H1 (cell line): ENCODE measurements at regions not wholly inside any gene's neighbourhood (a gene's known extent, or its start where the extent isn't known, plus 50 kb on each side); places are given as distances from the start of the nearest gene placed in this dataset.

Experiments used
- BRCA1 ChIP-seq: IDR thresholded peaks from 2 replicates; pipeline ENCODE4 v1.6.1; 2012; ENCODE audit warnings: low read depth, low read length, improper control_type of control experiment
- CBX5 ChIP-seq: fragments of 300-800, 300-1000 bp; sonication (generic); IDR thresholded peaks from 2 replicates; pipeline ENCODE4 v1.7.1; 2016; ENCODE audit warnings: antibody characterized with exemption, low read length, low read depth
- CTCF ChIP-seq, 3 experiments: IDR thresholded peaks; 1 replicate in 2 of 3; 2 replicates in 1 of 3; pipeline versions ENCODE4 v1.5.1 to v1.6.1; 2011; ENCODE audit warnings: low read length in 3 of 3, mild to moderate bottlenecking in 3 of 3, inconsistent platforms in 2 of 3, low read depth in 1 of 3, moderate library complexity in 1 of 3; ENCODE audit not compliant: insufficient read depth in 1 of 3; ENCODE audit errors: control extremely low read depth in 1 of 3
- JUN ChIP-seq: IDR thresholded peaks from 2 replicates; pipeline ENCODE4 v1.6.1; 2011; ENCODE audit warnings: low read depth, mild to moderate bottlenecking, improper control_type of control experiment, low read length
- POLR2A ChIP-seq, 2 experiments: IDR thresholded peaks; 1 replicate in 1 of 2; 2 replicates in 1 of 2; pipeline ENCODE4 v1.6.1; 2011; ENCODE audit warnings: low read depth in 2 of 2, low read length in 2 of 2, mild to moderate bottlenecking in 2 of 2; ENCODE audit errors: control extremely low read depth in 1 of 2
- ZNF274 ChIP-seq: IDR thresholded peaks from 2 replicates; pipeline ENCODE4 v1.7.0; 2012; ENCODE audit warnings: low read length, borderline replicate concordance; ENCODE audit errors: extremely low read depth
- TF ChIP-seq, protein P1 (sequence below): IDR thresholded peaks from 2 replicates; pipeline ENCODE4 v1.6.1; 2012; ENCODE audit warnings: inconsistent platforms
- TF ChIP-seq, protein P2 (sequence below): IDR thresholded peaks from 2 replicates; pipeline ENCODE4 v1.6.1; 2012; ENCODE audit warnings: low read length, inconsistent platforms

DNA sequence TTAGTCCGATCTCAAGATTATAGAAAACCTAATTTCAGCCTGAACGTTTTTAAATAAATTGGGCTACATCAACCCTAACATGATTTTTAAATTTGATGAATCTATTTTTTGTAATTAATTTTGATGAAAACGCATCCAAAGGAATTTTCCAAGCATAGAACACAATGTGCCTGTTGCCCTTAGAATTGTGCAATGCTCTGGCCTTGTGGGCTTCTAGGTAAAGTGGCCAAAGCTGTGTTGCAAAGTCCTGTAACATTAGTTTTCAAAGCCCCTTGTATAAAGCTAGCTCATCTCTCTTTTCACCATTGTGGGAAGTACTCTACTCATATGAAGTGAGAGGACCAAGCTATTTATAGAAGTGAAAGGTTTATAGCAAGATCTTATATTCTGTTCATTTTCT is 138.4 kb upstream of the PRPS1L1 start:
- TF ChIP-seq, protein P1, sequence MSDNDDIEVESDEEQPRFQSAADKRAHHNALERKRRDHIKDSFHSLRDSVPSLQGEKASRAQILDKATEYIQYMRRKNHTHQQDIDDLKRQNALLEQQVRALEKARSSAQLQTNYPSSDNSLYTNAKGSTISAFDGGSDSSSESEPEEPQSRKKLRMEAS: no peak
- TF ChIP-seq JUN (no peak), ZNF274 (no peak), BRCA1 (no peak), POLR2A (IDR thresholded peaks at IDR 0.05; ENCODE audit: control extremely low read depth in 1 of 2, low read depth in 2 of 2, low read length in 2 of 2) (no peak), CBX5 (no peak), CTCF (IDR thresholded peaks at IDR 0.05; ENCODE audit: control extremely low read depth in 1 of 3, insufficient read depth in 1 of 3, low read depth in 1 of 3, low read length in 3 of 3) (no peak)
- TF ChIP-seq, protein P2, sequence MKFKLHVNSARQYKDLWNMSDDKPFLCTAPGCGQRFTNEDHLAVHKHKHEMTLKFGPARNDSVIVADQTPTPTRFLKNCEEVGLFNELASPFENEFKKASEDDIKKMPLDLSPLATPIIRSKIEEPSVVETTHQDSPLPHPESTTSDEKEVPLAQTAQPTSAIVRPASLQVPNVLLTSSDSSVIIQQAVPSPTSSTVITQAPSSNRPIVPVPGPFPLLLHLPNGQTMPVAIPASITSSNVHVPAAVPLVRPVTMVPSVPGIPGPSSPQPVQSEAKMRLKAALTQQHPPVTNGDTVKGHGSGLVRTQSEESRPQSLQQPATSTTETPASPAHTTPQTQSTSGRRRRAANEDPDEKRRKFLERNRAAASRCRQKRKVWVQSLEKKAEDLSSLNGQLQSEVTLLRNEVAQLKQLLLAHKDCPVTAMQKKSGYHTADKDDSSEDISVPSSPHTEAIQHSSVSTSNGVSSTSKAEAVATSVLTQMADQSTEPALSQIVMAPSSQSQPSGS: no peak
